Parathyroid adenoma (tissue), 2 donors: ENCODE measurements at regions not wholly inside any gene's neighbourhood (a gene's known extent, or its start where the extent isn't known, plus 50 kb on each side); places are given as distances from the start of the nearest gene placed in this dataset.

Experiments used
- H2AFZ ChIP-seq: fragments of 300-600 bp; sonication (generic); one replicate; pipeline ENCODE4 v1.7.0; 2017; ENCODE audit warnings: antibody characterized with exemption, mild to moderate bottlenecking
- H3K27ac ChIP-seq: fragments of 300-600 bp; sonication (generic); one replicate; pipeline ENCODE4 v1.7.0; 2017
- H3K27me3 ChIP-seq: fragments of 300-600 bp; sonication (generic); one replicate; pipeline ENCODE4 v1.7.0; 2017; ENCODE audit warnings: low read length; ENCODE audit not compliant: control insufficient read depth, insufficient read depth
- H3K36me3 ChIP-seq: fragments of 300-600 bp; sonication (generic); one replicate; pipeline ENCODE4 v1.7.0; 2017; ENCODE audit warnings: low read length; ENCODE audit not compliant: control insufficient read depth, insufficient read depth
- H3K4me1 ChIP-seq: fragments of 300-600 bp; sonication (generic); one replicate; pipeline ENCODE4 v1.7.0; 2017; ENCODE audit warnings: control low read depth
- H3K4me2 ChIP-seq: fragments of 300-600 bp; sonication (generic); one replicate; pipeline ENCODE4 v1.7.0; 2017; ENCODE audit warnings: low read length
- H3K4me3 ChIP-seq: fragments of 300-600 bp; sonication (generic); one replicate; pipeline ENCODE4 v1.7.0; 2017; ENCODE audit warnings: low read depth, low read length
- H3K79me2 ChIP-seq: fragments of 300-600 bp; sonication (generic); one replicate; pipeline ENCODE4 v1.7.0; 2017; ENCODE audit warnings: control low read depth
- H3K9ac ChIP-seq: fragments of 300-600 bp; sonication (generic); one replicate; pipeline ENCODE4 v1.7.0; 2017; ENCODE audit warnings: mild to moderate bottlenecking
- H3K9me3 ChIP-seq: fragments of 300-600 bp; sonication (generic); one replicate; pipeline ENCODE4 v1.7.0; 2017; ENCODE audit warnings: low read length; ENCODE audit not compliant: control insufficient read depth
- CTCF ChIP-seq: fragments of 300-600 bp; sonication (generic); IDR thresholded peaks from one replicate; pipeline ENCODE4 v1.7.0; 2017; ENCODE audit warnings: antibody characterized with exemption, mild to moderate bottlenecking
- donor health status: primary hyperparathyroidism.

- no peak overlapping the region for H3K27ac ChIP-seq
These were observed 84.4 kb downstream of the ANKRD60 start for GRCh38 chr20:58144096-58144495.

GRCh38 chr20:58143531-58143930, 84.9 kb downstream of the ANKRD60 start:
- Histone ChIP-seq H3K4me1 (peaks cover 16% of the 10 kb centered on the region), H3K4me2 (no peak overlapping the region), H3K9me3 (no peaks in the 10 kb centered on the region), H3K27me3 (no peaks in the 10 kb centered on the region), H3K4me3 (no peak overlapping the region), H3K9ac (no peak overlapping the region), H3K27ac (no peak overlapping the region), H3K36me3 (no peaks in the 10 kb centered on the region), H3K79me2 (no peaks in the 10 kb centered on the region), H2AFZ (no peak overlapping the region)
- TF ChIP-seq CTCF = no peak

More at GRCh38 chr20:58144096-58144495, 84.4 kb downstream of the ANKRD60 start:
- H3K27me3 ChIP-seq = no peaks in the 10 kb centered on the region
- no peak for TF ChIP-seq CTCF
- H3K4me2 ChIP-seq = no peak overlapping the region
- no peaks in the 10 kb centered on the region for H3K36me3 ChIP-seq
- H2AFZ ChIP-seq = no peak overlapping the region
- H3K4me3 ChIP-seq = no peak overlapping the region
- H3K9ac ChIP-seq = no peak overlapping the region
- H3K79me2 ChIP-seq = no peaks in the 10 kb centered on the region
- H3K4me1 ChIP-seq = peaks cover 16% of the 10 kb centered on the region
- H3K9me3 ChIP-seq = no peaks in the 10 kb centered on the region

GRCh38 chr20:58142843-58143185, 85.6 kb downstream of the ANKRD60 start:
- H3K9ac ChIP-seq = no peak overlapping the region
- H2AFZ ChIP-seq = peak overlapping the region; percentile 43
- H3K27ac ChIP-seq = peak overlapping the region; percentile 90
- H3K79me2 ChIP-seq = no peaks in the 10 kb centered on the region
- peaks cover 16% of the 10 kb centered on the region for H3K4me1 ChIP-seq
- H3K4me2 ChIP-seq = peak overlapping the region; percentile 51
- H3K27me3 ChIP-seq = no peaks in the 10 kb centered on the region
- H3K9me3 ChIP-seq = no peaks in the 10 kb centered on the region
- TF ChIP-seq CTCF = no peak
- no peaks in the 10 kb centered on the region for H3K36me3 ChIP-seq
- H3K4me3 ChIP-seq = no peak overlapping the region

- Histone ChIP-seq H3K79me2 (no peaks in the 10 kb centered on the region), H3K9ac (no peak overlapping the region), H3K4me3 (peak overlapping the region; percentile 6), H3K27me3 (no peaks in the 10 kb centered on the region), H3K4me1 (peaks cover 16% of the 10 kb centered on the region), H2AFZ (peak overlapping the region; percentile 43), H3K36me3 (no peaks in the 10 kb centered on the region), H3K9me3 (no peaks in the 10 kb centered on the region), H3K27ac (peak overlapping the region; percentile 90), H3K4me2 (peak overlapping the region; percentile 51)
- no peak for TF ChIP-seq CTCF
These were observed 86.2 kb downstream of the ANKRD60 start for GRCh38 chr20:58141971-58142842.

GRCh38 chr20:58141496-58141895, 87.0 kb downstream of the ANKRD60 start:
- H3K4me1 ChIP-seq = peaks cover 16% of the 10 kb centered on the region
- no peaks in the 10 kb centered on the region for H3K27me3 ChIP-seq
- H3K79me2 ChIP-seq = no peaks in the 10 kb centered on the region
- no peak overlapping the region for H2AFZ ChIP-seq
- H3K9me3 ChIP-seq = no peaks in the 10 kb centered on the region
- no peak overlapping the region for H3K9ac ChIP-seq
- no peak for TF ChIP-seq CTCF
- H3K27ac ChIP-seq = peak overlapping the region; percentile 90
- peak overlapping the region; percentile 6 for H3K4me3 ChIP-seq
- H3K4me2 ChIP-seq = peak overlapping the region; percentile 51
- no peaks in the 10 kb centered on the region for H3K36me3 ChIP-seq
